WTC11 (cell line): ENCODE measurements at regions not wholly inside any gene's neighbourhood (a gene's known extent, or its start where the extent isn't known, plus 50 kb on each side); places are given as distances from the start of the nearest gene placed in this dataset.

ENCODE experiments used
- ATAC-seq: fragments of 200-7000 bp; cut with Tn5 transposase; 2 replicates; pipeline ENCODE4 v1.10.0; 2021; ENCODE audit warnings: mild to moderate bottlenecking, moderate library complexity
- CTCF ChIA-PET: fragments of 300-600 bp; sonication (Branson Sonifier 250); formaldehyde crosslinking; loops from one replicate; lab custom pipeline; 2021; ENCODE audit warnings: antibody characterized with exemption; lab: Charles Lee
- POLR2A ChIA-PET: fragments of 350-600 bp; sonication (Branson Sonifier 250); formaldehyde crosslinking; loops from one replicate; lab custom pipeline; 2021; ENCODE audit warnings: antibody characterized with exemption; lab: Charles Lee
- DNase-seq: peaks from one replicate; pipeline ENCODE4 v3.0.0; 2021; ENCODE audit warnings: low spot score
- H3K27ac Mint-ChIP-seq: 2 replicates; pipeline ENCODE4 v1.8.0; 2021; ENCODE audit warnings: mixed read lengths
- H3K27me3 Mint-ChIP-seq: 2 replicates; pipeline ENCODE4 v1.8.0; 2021; ENCODE audit warnings: low read depth, mild to moderate bottlenecking, moderate library complexity, mixed read lengths
- H3K36me3 Mint-ChIP-seq: 2 replicates; pipeline ENCODE4 v1.8.0; 2021; ENCODE audit warnings: mixed read lengths
- H3K4me1 Mint-ChIP-seq: 2 replicates; pipeline ENCODE4 v1.8.0; 2022; ENCODE audit warnings: mixed read lengths
- H3K4me3 Mint-ChIP-seq: 2 replicates; pipeline ENCODE4 v1.8.0; 2021; ENCODE audit warnings: mild to moderate bottlenecking, moderate library complexity, mixed read lengths
- H3K9me3 Mint-ChIP-seq: 2 replicates; pipeline ENCODE4 v1.8.0; 2021; ENCODE audit warnings: mixed read lengths
- AFF4 ChIP-seq: sonication (generic); formaldehyde crosslinking; IDR thresholded peaks from 2 replicates; pipeline ENCODE4 v1.8.1; 2023; ENCODE audit warnings: mild to moderate bottlenecking, missing genetic modification reagents, borderline replicate concordance
- ARID4B ChIP-seq: sonication (generic); formaldehyde crosslinking; IDR thresholded peaks from 2 replicates; pipeline ENCODE4 v1.8.0; 2023; ENCODE audit warnings: missing genetic modification reagents, mild to moderate bottlenecking, borderline replicate concordance
- ATF1 ChIP-seq: sonication (generic); formaldehyde crosslinking; IDR thresholded peaks from 2 replicates; pipeline ENCODE4 v1.8.1; 2023; ENCODE audit warnings: mild to moderate bottlenecking, moderate library complexity, missing genetic modification reagents
- E2F1 ChIP-seq: sonication (generic); formaldehyde crosslinking; IDR thresholded peaks from 2 replicates; pipeline ENCODE4 v1.8.0; 2022; ENCODE audit warnings: mild to moderate bottlenecking, missing genetic modification reagents
- HMGXB4 ChIP-seq: sonication (generic); formaldehyde crosslinking; IDR thresholded peaks from 2 replicates; pipeline ENCODE4 v1.8.1; 2023; ENCODE audit warnings: mild to moderate bottlenecking, moderate library complexity, missing genetic modification reagents
- JAZF1 ChIP-seq: fragments of 250-450 bp; sonication (Bioruptor Pico); IDR thresholded peaks from 2 replicates; pipeline ENCODE4 v1.9.0; 2021; ENCODE audit warnings: moderate library complexity, mild to moderate bottlenecking, inconsistent platforms
- MAX ChIP-seq: sonication (generic); formaldehyde crosslinking; IDR thresholded peaks from 2 replicates; pipeline ENCODE4 v1.8.0; 2022; ENCODE audit warnings: mild to moderate bottlenecking, missing genetic modification reagents
- NFATC4 ChIP-seq: fragments of 250-450 bp; sonication (Bioruptor Pico); IDR thresholded peaks from 2 replicates; pipeline ENCODE4 v1.9.0; 2021; ENCODE audit warnings: mild to moderate bottlenecking
- OVOL2 ChIP-seq: fragments of 250-450 bp; sonication (Bioruptor Pico); IDR thresholded peaks from 2 replicates; pipeline ENCODE4 v1.9.0; 2021; ENCODE audit warnings: mild to moderate bottlenecking, borderline replicate concordance
- STAT6 ChIP-seq: sonication (generic); formaldehyde crosslinking; conservative IDR thresholded peaks from 2 replicates; pipeline ENCODE4 v1.8.1; 2023; ENCODE audit warnings: mild to moderate bottlenecking, low read depth, missing genetic modification reagents, moderate library complexity
- TEAD1 ChIP-seq: sonication (generic); formaldehyde crosslinking; IDR thresholded peaks from 2 replicates; pipeline ENCODE4 v1.8.0; 2022; ENCODE audit warnings: mild to moderate bottlenecking, missing genetic modification reagents
- USF1 ChIP-seq: sonication (generic); formaldehyde crosslinking; IDR thresholded peaks from 2 replicates; pipeline ENCODE4 v1.8.0; 2022; ENCODE audit warnings: mild to moderate bottlenecking, missing genetic modification reagents
- USF2 ChIP-seq: sonication (generic); formaldehyde crosslinking; IDR thresholded peaks from 2 replicates; pipeline ENCODE4 v1.8.1; 2023; ENCODE audit warnings: mild to moderate bottlenecking, missing genetic modification reagents, moderate library complexity
- ZNF219 ChIP-seq: sonication (generic); formaldehyde crosslinking; IDR thresholded peaks from 2 replicates; pipeline ENCODE4 v1.8.0; 2023; ENCODE audit warnings: missing genetic modification reagents, mild to moderate bottlenecking, borderline replicate concordance
- ZNF263 ChIP-seq: sonication (generic); formaldehyde crosslinking; IDR thresholded peaks from 2 replicates; pipeline ENCODE4 v1.8.1; 2022; ENCODE audit warnings: low read depth, mild to moderate bottlenecking, moderate library complexity, missing genetic modification reagents
- ZNF416 ChIP-seq: fragments of 250-450 bp; sonication (Bioruptor Pico); IDR thresholded peaks from 2 replicates; pipeline ENCODE4 v1.9.0; 2021; ENCODE audit warnings: mild to moderate bottlenecking, inconsistent platforms

GRCh38 chr3:159356606-159357005 lies 554.8 kb downstream of the MFSD1 start:
- Mint-ChIP-seq H3K4me3 (no peak overlapping the region), H3K36me3 (no peaks in the 10 kb centered on the region), H3K9me3 (no peaks in the 10 kb centered on the region), H3K4me1 (peaks cover 12% of the 10 kb centered on the region; the same call in 1 of the 2 replicates), H3K27ac (no peak overlapping the region), H3K27me3 (no peaks in the 10 kb centered on the region)
- ChIA-PET POLR2A (no interaction called here), CTCF (interaction anchor here (1.0 kb wide), 1 partner anchor 34 kb away, joined by 3 read pairs; no protein-coding TSS in a partner anchor)
- ATAC-seq (no peak), DNase-seq (no peak)
- TF ChIP-seq JAZF1 (CRISPR knock-in tag) (no peak), USF1 (CRISPR knock-in tag) (no peak), OVOL2 (CRISPR knock-in tag) (no peak), ZNF219 (CRISPR knock-in tag) (no peak), AFF4 (CRISPR knock-in tag) (no peak), ZNF263 (CRISPR knock-in tag) (no peak), TEAD1 (CRISPR knock-in tag) (no peak), ATF1 (CRISPR knock-in tag) (no peak), ZNF416 (CRISPR knock-in tag) (no peak), NFATC4 (CRISPR knock-in tag) (no peak), E2F1 (CRISPR knock-in tag) (no peak), MAX (no peak), STAT6 (no peak), USF2 (CRISPR knock-in tag) (no peak), HMGXB4 (CRISPR knock-in tag) (no peak), ARID4B (CRISPR knock-in tag) (no peak)
